HG02840 (cell line): ENCODE measurements at regions not wholly inside any gene's neighbourhood (a gene's known extent, or its start where the extent isn't known, plus 50 kb on each side); places are given as distances from the start of the nearest gene placed in this dataset.
"Not testable (repeated sequence)": the region's sequence is repeated elsewhere in the genome, so short reads cannot be mapped to it uniquely, and the experiment has no call there.

ENCODE experiments used
- ATAC-seq: cut with Tn5 transposase; IDR thresholded peaks from one replicate; pipeline ENCODE4 v1.9.1; 2021; ENCODE audit warnings: mild to moderate bottlenecking, moderate library complexity, moderate number of reproducible peaks; ENCODE audit not compliant: unreplicated experiment, low FRiP score

GRCh38 chr9:16266648-16267276 lies 603.7 kb downstream of the BNC2 start:
- ATAC-seq: no peak

- ATAC-seq: no peak
Observed at GRCh38 chr9:16267281-16268066, 603.0 kb downstream of the BNC2 start.

GRCh38 chr9:16268067-16268881 lies 602.2 kb downstream of the BNC2 start:
- ATAC-seq: no peak

- no peak for ATAC-seq
Observed at GRCh38 chr9:16271967-16272366, 598.5 kb downstream of the BNC2 start.

GRCh38 chr9:16272776-16273175 lies 597.7 kb downstream of the BNC2 start:
- ATAC-seq: no peak

GRCh38 chr9:16275795-16276624 lies 594.5 kb downstream of the BNC2 start:
- ATAC-seq: no peak

- no peak for ATAC-seq
Observed at GRCh38 chr9:16276866-16277265, 593.6 kb downstream of the BNC2 start.

- no peak for ATAC-seq
Observed at GRCh38 chr9:16277471-16277960, 593.0 kb downstream of the BNC2 start.

GRCh38 chr9:16278326-16278999 lies 592.0 kb downstream of the BNC2 start:
- ATAC-seq: no peak

GRCh38 chr9:16281707-16282106 lies 588.8 kb downstream of the BNC2 start:
- no peak for ATAC-seq

GRCh38 chr9:16282216-16282615 lies 588.3 kb downstream of the BNC2 start:
- ATAC-seq: no peak

GRCh38 chr9:16282718-16283117 lies 587.8 kb downstream of the BNC2 start:
- ATAC-seq: no peak

- no peak for ATAC-seq
Observed at GRCh38 chr9:16286160-16286559, 584.3 kb downstream of the BNC2 start.

- ATAC-seq: no peak
Observed at GRCh38 chr9:16289639-16290038, 580.8 kb downstream of the BNC2 start.

- ATAC-seq: no peak
Observed at GRCh38 chr9:16290169-16290568, 580.3 kb downstream of the BNC2 start.

GRCh38 chr9:16291921-16292320 lies 578.5 kb downstream of the BNC2 start:
- no peak for ATAC-seq

- no peak for ATAC-seq
Observed at GRCh38 chr9:16293610-16294009, 576.9 kb downstream of the BNC2 start.

- no peak for ATAC-seq
Observed at GRCh38 chr9:16294133-16294770, 576.2 kb downstream of the BNC2 start.

GRCh38 chr9:16294940-16295339 lies 575.5 kb downstream of the BNC2 start:
- ATAC-seq: not testable (repeated sequence)
